ENCODE measurements at regions not wholly inside any gene's neighbourhood (a gene's known extent, or its start where the extent isn't known, plus 50 kb on each side); places are given as distances from the start of the nearest gene placed in this dataset.

DNA sequence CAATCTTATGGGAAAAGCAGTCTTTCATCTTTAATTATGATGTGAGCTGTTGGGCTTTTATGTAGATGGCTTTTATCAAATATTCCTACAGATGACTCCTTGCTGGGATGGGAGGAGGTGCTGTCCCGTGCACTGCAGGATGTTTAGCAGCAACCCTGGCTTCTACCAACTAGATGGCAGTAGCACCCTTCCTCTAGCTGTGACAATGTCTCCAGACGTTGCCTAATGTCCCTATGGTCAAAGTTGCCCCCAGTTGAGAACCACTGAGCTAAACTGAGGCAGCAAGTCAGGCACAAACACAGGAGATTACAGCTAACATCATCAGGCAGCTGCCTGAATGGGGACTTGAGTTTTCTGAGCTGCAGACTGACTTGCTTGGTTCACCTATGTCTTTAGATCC is 401.9 kb upstream of the PDE4D start:
- Histone ChIP-seq H3K4me1 (ENCODE audit: insufficient read depth) (no peaks in the 10 kb centered on the region), H3K27me3 (no peaks in the 10 kb centered on the region), H3K4me3 (no peak overlapping the region), H3K36me3 (no peaks in the 10 kb centered on the region), H3K27ac (no peak overlapping the region), H3K9me3 (no peaks in the 10 kb centered on the region)
- TF ChIP-seq POLR2A (IDR thresholded peaks at IDR 0.05): no peak
- TF ChIP-seq, protein P1, sequence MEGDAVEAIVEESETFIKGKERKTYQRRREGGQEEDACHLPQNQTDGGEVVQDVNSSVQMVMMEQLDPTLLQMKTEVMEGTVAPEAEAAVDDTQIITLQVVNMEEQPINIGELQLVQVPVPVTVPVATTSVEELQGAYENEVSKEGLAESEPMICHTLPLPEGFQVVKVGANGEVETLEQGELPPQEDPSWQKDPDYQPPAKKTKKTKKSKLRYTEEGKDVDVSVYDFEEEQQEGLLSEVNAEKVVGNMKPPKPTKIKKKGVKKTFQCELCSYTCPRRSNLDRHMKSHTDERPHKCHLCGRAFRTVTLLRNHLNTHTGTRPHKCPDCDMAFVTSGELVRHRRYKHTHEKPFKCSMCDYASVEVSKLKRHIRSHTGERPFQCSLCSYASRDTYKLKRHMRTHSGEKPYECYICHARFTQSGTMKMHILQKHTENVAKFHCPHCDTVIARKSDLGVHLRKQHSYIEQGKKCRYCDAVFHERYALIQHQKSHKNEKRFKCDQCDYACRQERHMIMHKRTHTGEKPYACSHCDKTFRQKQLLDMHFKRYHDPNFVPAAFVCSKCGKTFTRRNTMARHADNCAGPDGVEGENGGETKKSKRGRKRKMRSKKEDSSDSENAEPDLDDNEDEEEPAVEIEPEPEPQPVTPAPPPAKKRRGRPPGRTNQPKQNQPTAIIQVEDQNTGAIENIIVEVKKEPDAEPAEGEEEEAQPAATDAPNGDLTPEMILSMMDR (IDR thresholded peaks at IDR 0.05): no peak
- no peak for TF ChIP-seq EP300 (IDR thresholded peaks at IDR 0.05)
- intact Hi-C loops (cut with DNase I): no loop called here
- DNase-seq: no peak
- 4 to 9% (median 4%) methylated on average over 2 of the region's 2 CpGs for whole genome bisulfite sequencing, 3 donors

DNA sequence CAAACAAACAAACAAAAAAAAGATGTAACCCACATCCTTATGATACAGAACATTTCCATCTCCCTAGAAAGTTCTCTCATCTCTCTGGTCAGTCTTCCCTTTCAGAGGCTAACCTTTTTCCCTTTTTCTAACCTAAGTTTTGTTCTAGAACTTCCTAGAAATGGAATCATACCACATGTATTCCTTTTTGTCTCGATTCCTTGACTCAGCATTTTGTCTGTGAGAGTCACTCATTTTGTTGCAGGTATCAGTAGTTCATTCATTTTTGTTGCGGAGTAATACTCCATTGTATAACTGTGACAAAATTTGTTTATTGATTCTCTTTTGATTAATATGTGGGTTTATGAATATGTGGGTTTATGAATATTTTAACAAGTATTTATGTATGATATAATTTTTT is 400.0 kb upstream of the PDE4D start:
- intact Hi-C loops (cut with DNase I): no loop called here
- DNase-seq: no peak
- WGBS, 3 donors: 81 to 88% (median 81%) methylated on average over 2 of the region's 2 CpGs
- Histone ChIP-seq H3K27ac (no peak overlapping the region), H3K4me3 (no peak overlapping the region), H3K4me1 (ENCODE audit: insufficient read depth) (no peaks in the 10 kb centered on the region), H3K36me3 (no peaks in the 10 kb centered on the region), H3K9me3 (no peaks in the 10 kb centered on the region), H3K27me3 (no peaks in the 10 kb centered on the region)
- no peak for TF ChIP-seq POLR2A (IDR thresholded peaks at IDR 0.05)

DNA sequence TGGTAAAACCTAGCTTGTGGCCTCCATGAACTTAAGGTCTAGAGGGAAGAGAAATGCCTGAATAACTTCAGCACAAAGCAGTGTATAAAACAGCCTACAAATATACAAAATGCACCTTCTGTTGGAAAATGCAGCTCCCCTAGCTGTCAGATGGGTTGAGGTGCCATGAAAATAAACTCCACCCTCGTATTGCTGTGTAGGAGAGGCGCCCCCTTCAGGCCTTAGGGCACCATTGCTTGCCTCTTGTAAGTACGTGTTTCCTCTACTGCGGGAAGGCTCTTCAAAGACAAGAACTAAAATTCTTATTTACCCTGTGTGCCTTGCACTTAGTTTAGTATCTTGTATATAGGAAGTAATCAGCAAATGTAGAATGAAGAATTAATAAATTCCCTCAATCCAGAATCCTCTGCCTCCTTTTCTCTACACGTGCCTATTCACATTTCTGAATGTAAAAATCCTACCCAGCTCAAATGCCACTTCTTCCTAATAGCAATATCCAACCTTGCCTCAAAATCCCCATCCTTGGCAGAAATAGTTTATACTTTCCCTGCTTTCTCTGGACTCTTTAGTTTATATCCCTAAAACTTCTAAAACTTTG is 393.7 kb upstream of the PDE4D start:
- H3K4me1 ChIP-seq (ENCODE audit: insufficient read depth): no peaks in the 10 kb centered on the region
- H3K27ac ChIP-seq: no peak overlapping the region
- H3K9me3 ChIP-seq: no peaks in the 10 kb centered on the region
- H3K36me3 ChIP-seq: no peaks in the 10 kb centered on the region
- 40 to 46% (median 43%) methylated on average over 5 of the region's 5 CpGs for WGBS, 3 donors
- H3K27me3 ChIP-seq: no peaks in the 10 kb centered on the region
- no peak for DNase-seq
- TF ChIP-seq POLR2A (IDR thresholded peaks at IDR 0.05) (no peak), EP300 (IDR thresholded peaks at IDR 0.05) (no peak)
- TF ChIP-seq, protein P1 (IDR thresholded peaks at IDR 0.05): no peak
- intact Hi-C loops (cut with DNase I): no loop called here
- H3K4me3 ChIP-seq: no peak overlapping the region

DNA sequence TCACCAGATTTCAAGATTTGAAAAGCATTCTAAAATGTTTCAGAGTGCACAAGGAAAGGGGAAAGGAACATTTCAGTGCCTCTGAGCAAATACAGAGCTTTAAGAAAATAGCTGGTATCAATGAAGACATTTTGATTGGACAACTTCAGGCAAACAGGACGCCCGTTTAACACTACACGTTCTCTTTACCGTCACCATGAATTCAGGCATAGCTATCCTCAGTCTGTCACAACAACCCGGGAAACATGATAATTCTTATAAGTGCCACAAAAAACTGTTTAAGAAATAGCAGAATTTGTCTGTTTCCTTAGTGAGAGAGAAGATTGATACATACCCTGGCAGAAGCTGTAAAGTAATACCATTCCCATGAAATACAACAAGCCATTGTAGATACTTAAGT is 392.4 kb upstream of the PDE4D start:
- Histone ChIP-seq H3K27me3 (no peaks in the 10 kb centered on the region), H3K4me3 (no peak overlapping the region), H3K9me3 (no peaks in the 10 kb centered on the region), H3K27ac (no peak overlapping the region), H3K4me1 (ENCODE audit: insufficient read depth) (no peaks in the 10 kb centered on the region), H3K36me3 (no peaks in the 10 kb centered on the region)
- intact Hi-C loops (cut with DNase I): no loop called here
- TF ChIP-seq, protein P1 (IDR thresholded peaks at IDR 0.05): no peak
- TF ChIP-seq POLR2A (IDR thresholded peaks at IDR 0.05) (no peak), EP300 (IDR thresholded peaks at IDR 0.05) (no peak)
- 85 to 89% (median 87%) methylated on average over 5 of the region's 5 CpGs for WGBS, 3 donors
- DNase-seq: no peak

DNA sequence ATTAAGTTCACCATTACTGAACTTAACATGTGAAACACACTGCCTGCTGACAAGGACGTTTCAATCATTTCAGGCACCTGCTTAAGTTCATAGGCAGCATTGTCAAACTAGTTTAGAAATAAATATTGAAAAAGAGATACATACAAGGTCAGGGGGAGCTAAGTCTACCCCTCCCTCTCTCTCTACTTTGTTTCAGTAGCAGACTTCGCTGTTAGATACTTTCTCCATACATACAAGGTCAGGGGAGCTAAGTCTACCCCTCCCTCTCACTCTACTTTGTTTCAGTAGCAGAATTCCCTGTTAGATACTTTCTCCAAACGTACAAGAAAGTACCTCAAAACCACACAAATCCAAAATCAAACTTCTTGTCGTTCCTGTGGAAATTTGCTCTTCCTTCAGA is 387.4 kb upstream of the PDE4D start:
- Histone ChIP-seq H3K4me3 (no peak overlapping the region), H3K9me3 (no peaks in the 10 kb centered on the region), H3K27ac (no peak overlapping the region), H3K4me1 (ENCODE audit: insufficient read depth) (no peaks in the 10 kb centered on the region), H3K27me3 (no peaks in the 10 kb centered on the region), H3K36me3 (no peaks in the 10 kb centered on the region)
- TF ChIP-seq, protein P1 (IDR thresholded peaks at IDR 0.05): no peak
- TF ChIP-seq EP300 (IDR thresholded peaks at IDR 0.05) (no peak), POLR2A (IDR thresholded peaks at IDR 0.05) (no peak)
- intact Hi-C loops (cut with DNase I): no loop called here
- WGBS, 3 donors: 37 to 58% (median 44%) methylated on average over 4 of the region's 4 CpGs
- no peak for DNase-seq
